Esophagus muscularis mucosa (tissue), 4 donors: ENCODE measurements at regions not wholly inside any gene's neighbourhood (a gene's known extent, or its start where the extent isn't known, plus 50 kb on each side); places are given as distances from the start of the nearest gene placed in this dataset.

Experiments
- EP300 ChIP-seq: sonication (generic); formaldehyde crosslinking; IDR thresholded peaks from one replicate; pipeline ENCODE4 v1.6.1; 2017; ENCODE audit warnings: antibody characterized with exemption
- POLR2A ChIP-seq: fragments of 450-650 bp; IDR thresholded peaks from one replicate; pipeline ENCODE4 v1.6.1; 2017; ENCODE audit warnings: antibody characterized with exemption, moderate library complexity, mild to moderate bottlenecking, low read depth
- TF ChIP-seq, protein P1 (sequence below), 3 experiments: fragments of 200-600 bp in 2 of 3; fragments of 450-650 bp in 1 of 3; sonication (generic) in 2 of 3; IDR thresholded peaks; one replicate each; pipeline ENCODE4 v1.5.1; 2017 to 2019; ENCODE audit warnings: antibody characterized with exemption in 3 of 3, mild to moderate bottlenecking in 2 of 3, moderate library complexity in 1 of 3

DNA sequence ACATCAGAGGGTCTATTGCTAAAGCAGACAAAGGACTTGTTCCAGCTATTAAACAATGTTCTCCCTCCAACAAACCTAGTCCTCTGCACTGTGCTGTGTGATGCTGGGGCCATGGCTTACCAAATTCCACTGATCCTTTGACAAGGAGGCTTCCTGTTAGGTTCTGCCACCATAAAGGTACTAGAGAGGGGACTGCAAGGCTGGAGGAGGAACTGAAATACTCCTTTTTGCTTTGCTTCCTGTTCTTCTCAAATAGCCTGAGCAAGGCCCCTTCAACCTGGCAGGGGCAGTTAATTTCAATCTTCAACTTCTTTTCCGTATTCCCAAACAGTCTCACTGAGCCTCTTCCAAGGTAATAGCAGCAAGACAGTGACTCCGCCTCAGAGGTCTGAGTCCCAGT is 286.4 kb upstream of the IRAK1BP1 start:
- TF ChIP-seq, protein P1, sequence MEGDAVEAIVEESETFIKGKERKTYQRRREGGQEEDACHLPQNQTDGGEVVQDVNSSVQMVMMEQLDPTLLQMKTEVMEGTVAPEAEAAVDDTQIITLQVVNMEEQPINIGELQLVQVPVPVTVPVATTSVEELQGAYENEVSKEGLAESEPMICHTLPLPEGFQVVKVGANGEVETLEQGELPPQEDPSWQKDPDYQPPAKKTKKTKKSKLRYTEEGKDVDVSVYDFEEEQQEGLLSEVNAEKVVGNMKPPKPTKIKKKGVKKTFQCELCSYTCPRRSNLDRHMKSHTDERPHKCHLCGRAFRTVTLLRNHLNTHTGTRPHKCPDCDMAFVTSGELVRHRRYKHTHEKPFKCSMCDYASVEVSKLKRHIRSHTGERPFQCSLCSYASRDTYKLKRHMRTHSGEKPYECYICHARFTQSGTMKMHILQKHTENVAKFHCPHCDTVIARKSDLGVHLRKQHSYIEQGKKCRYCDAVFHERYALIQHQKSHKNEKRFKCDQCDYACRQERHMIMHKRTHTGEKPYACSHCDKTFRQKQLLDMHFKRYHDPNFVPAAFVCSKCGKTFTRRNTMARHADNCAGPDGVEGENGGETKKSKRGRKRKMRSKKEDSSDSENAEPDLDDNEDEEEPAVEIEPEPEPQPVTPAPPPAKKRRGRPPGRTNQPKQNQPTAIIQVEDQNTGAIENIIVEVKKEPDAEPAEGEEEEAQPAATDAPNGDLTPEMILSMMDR (IDR thresholded peaks at IDR 0.05) = no peak
- TF ChIP-seq POLR2A (no peak), EP300 (no peak)
